ENCODE measurements at regions not wholly inside any gene's neighbourhood (a gene's known extent, or its start where the extent isn't known, plus 50 kb on each side); places are given as distances from the start of the nearest gene placed in this dataset.

GRCh38 chr21:18499761-18500376 is 96.3 kb upstream of the TMPRSS15 start:
- TF ChIP-seq CTCF (IDR thresholded peaks at IDR 0.05; ENCODE audit: low read length) (peak; percentile 77), EZH2 (optimal IDR thresholded peaks at IDR 0.05; ENCODE audit: low read depth, low read length) (no peak)

All from MM.1S (cell line).